ENCODE measurements at regions not wholly inside any gene's neighbourhood (a gene's known extent, or its start where the extent isn't known, plus 50 kb on each side); places are given as distances from the start of the nearest gene placed in this dataset.

GRCh38 chr13:80030491-80030890 is 310.4 kb downstream of the SPRY2 start:
- Histone ChIP-seq H2AK5ac (ENCODE audit: insufficient read length, low read length) (no peak overlapping the region), H3K18ac (ENCODE audit: insufficient read length, low read depth, low read length) (no peak overlapping the region), H2BK12ac (ENCODE audit: insufficient read length, low read depth, low read length) (no peak overlapping the region), H3K79me1 (ENCODE audit: insufficient read depth, low read depth, low read length, poor library complexity, severe bottlenecking) (no peaks in the 10 kb centered on the region), H3K4ac (ENCODE audit: low read depth, low read length) (no peak overlapping the region), H3K9ac (ENCODE audit: extremely low read depth, insufficient read length, low read length) (no peak overlapping the region), H3K4me1 (ENCODE audit: insufficient read depth, low read length) (no peaks in the 10 kb centered on the region), H2BK20ac (ENCODE audit: low read depth, low read length, poor library complexity, severe bottlenecking) (no peak overlapping the region), H4K91ac (ENCODE audit: insufficient read length, low read depth, low read length) (no peak overlapping the region), H2AFZ (ENCODE audit: low read length) (no peak overlapping the region), H3K23ac (ENCODE audit: insufficient read length, low read depth, low read length) (no peak overlapping the region), H4K20me1 (ENCODE audit: control insufficient read depth, insufficient read depth, insufficient read length) (no peaks in the 10 kb centered on the region), H4K8ac (replicated peaks; ENCODE audit: insufficient read length, low read depth, low read length) (no peak overlapping the region), H3K27ac (ENCODE audit: insufficient read length, low read depth, low read length) (no peak overlapping the region), H3K23me2 (ENCODE audit: insufficient read length, low read depth, low read length, poor library complexity, severe bottlenecking) (no peaks in the 10 kb centered on the region), H3K56ac (ENCODE audit: insufficient read length, low read depth, low read length) (no peak overlapping the region), H2BK120ac (ENCODE audit: low read depth, low read length, poor library complexity, severe bottlenecking) (no peak overlapping the region), H3K27me3 (ENCODE audit: insufficient read depth, low read length) (no peaks in the 10 kb centered on the region), H3K14ac (ENCODE audit: insufficient read depth, low read length) (no peak overlapping the region), H3T11ph (ENCODE audit: low read length) (no peak overlapping the region), H3K79me2 (ENCODE audit: insufficient read depth, low read length) (no peaks in the 10 kb centered on the region), H2BK15ac (ENCODE audit: low read depth, low read length) (no peak overlapping the region), H2BK5ac (ENCODE audit: insufficient read length, low read length) (no peak overlapping the region), H3K4me2 (ENCODE audit: insufficient read depth, insufficient read length, low read length) (no peak overlapping the region), H3K9me3 (ENCODE audit: control insufficient read depth, low read depth, low read length) (no peaks in the 10 kb centered on the region), H4K5ac (ENCODE audit: insufficient read length, low read depth, low read length) (no peak overlapping the region)
- no peaks in the 10 kb centered on the region for H3K9me3 Mint-ChIP-seq
- H3K4me3 Mint-ChIP-seq: no peak overlapping the region
- DNase-seq: no peak
- no peaks in the 10 kb centered on the region for H3K4me1 Mint-ChIP-seq
- H3K27ac Mint-ChIP-seq: no peak overlapping the region; a peak in 2 of 7 replicates
- no peaks in the 10 kb centered on the region for H3K36me3 Mint-ChIP-seq (ENCODE audit: insufficient read depth in 1 of 3, low read depth in 3 of 3)
- no peaks in the 10 kb centered on the region for H3K27me3 Mint-ChIP-seq (ENCODE audit: low read depth)
- TF ChIP-seq CTCF (conservative IDR thresholded peaks at IDR 0.05): peak; percentile 49
- no CpG with 5 or more reads among the region's 3 CpGs for WGBS (ENCODE audit: extremely low coverage, insufficient read length, low lambda C conversion rate)
